OCI-LY3 (cell line): ENCODE measurements at regions not wholly inside any gene's neighbourhood (a gene's known extent, or its start where the extent isn't known, plus 50 kb on each side); places are given as distances from the start of the nearest gene placed in this dataset.

Source experiments
- H2AFZ ChIP-seq: fragments of 200-600, 300-600 bp; shearing (Covaris generic); 2 replicates; pipeline ENCODE4 v1.6.0; 2014; ENCODE audit warnings: antibody characterized with exemption, low read depth, low read length
- H3K27ac ChIP-seq: fragments of 200-600, 300-600 bp; sonication (generic); 2 replicates; pipeline ENCODE4 v1.5.1; 2014; ENCODE audit warnings: mild to moderate bottlenecking, low read length, moderate library complexity, mixed read lengths
- H3K27me3 ChIP-seq: fragments of 200-600, 300-600 bp; sonication (generic); 2 replicates; pipeline ENCODE4 v1.6.1; 2014; ENCODE audit warnings: low read depth, low read length, mixed read lengths
- H3K36me3 ChIP-seq: fragments of 200-600, 300-600 bp; sonication (generic); replicated peaks from 2 replicates; pipeline ENCODE3; 2014; ENCODE audit warnings: low read depth, low read length, mixed read lengths
- H3K4me1 ChIP-seq: fragments of 300-600, 200-600 bp; sonication (generic); 2 replicates; pipeline ENCODE4 v1.6.1; 2014; ENCODE audit warnings: low read length, mixed read lengths
- H3K4me2 ChIP-seq: fragments of 200-600, 300-600 bp; sonication (generic); 2 replicates; pipeline ENCODE4 v1.6.1; 2014; ENCODE audit warnings: low read length, mixed read lengths
- H3K4me3 ChIP-seq: fragments of 300-600, 200-600 bp; sonication (generic); 2 replicates; pipeline ENCODE4 v1.5.1; 2014; ENCODE audit warnings: antibody characterized with exemption, mild to moderate bottlenecking, low read length, moderate library complexity
- H3K79me2 ChIP-seq: fragments of 300-600, 200-600 bp; shearing (Covaris generic); 2 replicates; pipeline ENCODE4 v1.6.1; 2014; ENCODE audit warnings: mild to moderate bottlenecking, low read length, mixed read lengths
- H3K9ac ChIP-seq: fragments of 300-600, 200-600 bp; shearing (Covaris generic); 2 replicates; pipeline ENCODE4 v1.6.0; 2014; ENCODE audit warnings: mild to moderate bottlenecking, low read length, moderate library complexity
- H3K9me3 ChIP-seq: fragments of 200-600, 300-600 bp; shearing (Covaris generic); 2 replicates; pipeline ENCODE4 v1.6.1; 2014; ENCODE audit warnings: low read length, mixed read lengths; ENCODE audit not compliant: insufficient read depth
- H4K20me1 ChIP-seq: fragments of 200-600, 300-600 bp; sonication (generic); 2 replicates; pipeline ENCODE4 v1.6.1; 2016; ENCODE audit warnings: low read length, mixed read lengths; ENCODE audit not compliant: insufficient read depth
- CTCF ChIP-seq: fragments of 200-600, 300-600 bp; sonication (generic); IDR thresholded peaks from 2 replicates; pipeline ENCODE4 v1.5.1; 2014; ENCODE audit warnings: antibody characterized with exemption, low read length, low read depth
- EZH2phosphoT487 ChIP-seq: fragments of 200-600 bp; shearing (Covaris generic); IDR thresholded peaks from 2 replicates; pipeline ENCODE4 v1.6.1; 2018; ENCODE audit warnings: antibody characterized with exemption, mixed run types, low read depth

- Histone ChIP-seq H3K36me3 (no peaks in the 10 kb centered on the region), H3K4me3 (no peak overlapping the region), H3K4me1 (no peaks in the 10 kb centered on the region), H3K27me3 (no peaks in the 10 kb centered on the region), H3K4me2 (no peak overlapping the region), H3K9ac (no peak overlapping the region), H3K79me2 (no peaks in the 10 kb centered on the region), H2AFZ (no peak overlapping the region), H3K9me3 (no peaks in the 10 kb centered on the region), H3K27ac (no peak overlapping the region), H4K20me1 (no peaks in the 10 kb centered on the region)
- TF ChIP-seq EZH2phosphoT487 (no peak), CTCF (no peak)
Observed at GRCh38 chr1:194654956-194655355, 1468.5 kb upstream of the B3GALT2 start.

GRCh38 chr1:194653385-194653784 lies 1467.0 kb upstream of the B3GALT2 start:
- Histone ChIP-seq H3K9me3 (no peaks in the 10 kb centered on the region), H3K27ac (no peak overlapping the region), H3K79me2 (no peaks in the 10 kb centered on the region), H3K4me3 (no peak overlapping the region), H2AFZ (no peak overlapping the region), H3K4me2 (no peak overlapping the region), H3K4me1 (no peaks in the 10 kb centered on the region), H3K9ac (no peak overlapping the region), H4K20me1 (no peaks in the 10 kb centered on the region), H3K36me3 (no peaks in the 10 kb centered on the region), H3K27me3 (no peaks in the 10 kb centered on the region)
- TF ChIP-seq CTCF = no peak
- TF ChIP-seq EZH2phosphoT487 = no peak

- H4K20me1 ChIP-seq = no peaks in the 10 kb centered on the region
- no peaks in the 10 kb centered on the region for H3K4me1 ChIP-seq
- no peak overlapping the region for H2AFZ ChIP-seq
- no peaks in the 10 kb centered on the region for H3K79me2 ChIP-seq
- H3K9ac ChIP-seq = no peak overlapping the region
- H3K9me3 ChIP-seq = no peaks in the 10 kb centered on the region
- H3K4me3 ChIP-seq = no peak overlapping the region
- no peak overlapping the region for H3K27ac ChIP-seq
- TF ChIP-seq CTCF (no peak), EZH2phosphoT487 (no peak)
- H3K4me2 ChIP-seq = no peak overlapping the region
- H3K27me3 ChIP-seq = no peaks in the 10 kb centered on the region
- H3K36me3 ChIP-seq = no peaks in the 10 kb centered on the region
Observed at GRCh38 chr1:194647118-194647517, 1460.7 kb upstream of the B3GALT2 start.

GRCh38 chr1:194644528-194644927 lies 1458.1 kb upstream of the B3GALT2 start:
- Histone ChIP-seq H3K9me3 (peaks cover 2% of the 10 kb centered on the region; the same call in 1 of the 2 replicates), H3K9ac (no peak overlapping the region), H3K36me3 (no peaks in the 10 kb centered on the region), H3K79me2 (no peaks in the 10 kb centered on the region), H4K20me1 (no peaks in the 10 kb centered on the region), H2AFZ (no peak overlapping the region), H3K27ac (no peak overlapping the region), H3K27me3 (no peaks in the 10 kb centered on the region), H3K4me3 (no peak overlapping the region), H3K4me2 (no peak overlapping the region), H3K4me1 (no peaks in the 10 kb centered on the region)
- TF ChIP-seq CTCF = no peak
- TF ChIP-seq EZH2phosphoT487 = no peak
